KBM-7 (cell line): ENCODE measurements at regions not wholly inside any gene's neighbourhood (a gene's known extent, or its start where the extent isn't known, plus 50 kb on each side); places are given as distances from the start of the nearest gene placed in this dataset.

Experiments used
- DNase-seq: peaks from one replicate; pipeline ENCODE4 v3.0.0-alpha.2; 2015
- in situ Hi-C: fragments of 300-500 bp; cut with MboI; formaldehyde crosslinking; loops from 2 replicates; pipeline ENCODE4 v1.14.3; 2020; ENCODE audit warnings: low sequenced_read_pairs, low pct_unique_long_range_greater_than_20kb, mixed read lengths

- DNase-seq, result peak; percentile 16
These were observed 1826.0 kb downstream of the STIM2 start for GRCh38 chr4:28686618-28687017.

GRCh38 chr4:28690890-28691289, 1830.2 kb downstream of the STIM2 start:
- no peak for DNase-seq
- in situ Hi-C loops, result no loop called here

More at GRCh38 chr4:28686618-28687017, 1826.0 kb downstream of the STIM2 start:
- in situ Hi-C loops, result no loop called here

- DNase-seq, result no peak
- in situ Hi-C loops, result no loop called here
These were observed 1841.9 kb downstream of the STIM2 start for GRCh38 chr4:28702571-28702970.

GRCh38 chr4:28709891-28710290, 1849.2 kb downstream of the STIM2 start:
- no peak for DNase-seq
- in situ Hi-C loops, result no loop called here

- no peak for DNase-seq
- in situ Hi-C loops, result no loop called here
These were observed 1862.7 kb downstream of the STIM2 start for GRCh38 chr4:28723371-28723770.

GRCh38 chr4:28724239-28724638, 1863.6 kb downstream of the STIM2 start:
- no peak for DNase-seq
- in situ Hi-C loops, result no loop called here

- DNase-seq, result no peak
- in situ Hi-C loops, result no loop called here
These were observed 1869.7 kb downstream of the STIM2 start for GRCh38 chr4:28730304-28730703.

- no peak for DNase-seq
- in situ Hi-C loops, result no loop called here
These were observed 1883.4 kb downstream of the STIM2 start for GRCh38 chr4:28744066-28744465.

- in situ Hi-C loops, result no loop called here
- DNase-seq, result no peak
These were observed 1893.7 kb downstream of the STIM2 start for GRCh38 chr4:28754376-28754775.

GRCh38 chr4:28755081-28755480, 1894.4 kb downstream of the STIM2 start:
- in situ Hi-C loops, result no loop called here

GRCh38 chr4:28759064-28759463, 1898.4 kb downstream of the STIM2 start:
- in situ Hi-C loops, result no loop called here
- no peak for DNase-seq

More at GRCh38 chr4:28755081-28755480, 1894.4 kb downstream of the STIM2 start:
- no peak for DNase-seq

GRCh38 chr4:28760003-28760402, 1899.4 kb downstream of the STIM2 start:
- in situ Hi-C loops, result no loop called here
- DNase-seq, result no peak

- no peak for DNase-seq
- in situ Hi-C loops, result no loop called here
These were observed 1911.4 kb downstream of the STIM2 start for GRCh38 chr4:28772066-28772465.

GRCh38 chr4:28772788-28773187, 1912.1 kb downstream of the STIM2 start:
- no peak for DNase-seq
- in situ Hi-C loops, result no loop called here

- in situ Hi-C loops, result no loop called here
- DNase-seq, result no peak
These were observed 1913.7 kb downstream of the STIM2 start for GRCh38 chr4:28774344-28774743.

GRCh38 chr4:28776004-28776403, 1915.4 kb downstream of the STIM2 start:
- in situ Hi-C loops, result no loop called here
- no peak for DNase-seq

- DNase-seq, result no peak
- in situ Hi-C loops, result no loop called here
These were observed 1923.5 kb downstream of the STIM2 start for GRCh38 chr4:28784188-28784587.

- in situ Hi-C loops, result no loop called here
- no peak for DNase-seq
These were observed 1927.3 kb downstream of the STIM2 start for GRCh38 chr4:28787947-28788346.

- DNase-seq, result peak; percentile 7
- in situ Hi-C loops, result no loop called here
These were observed 1928.4 kb downstream of the STIM2 start for GRCh38 chr4:28788929-28789490.

GRCh38 chr4:28792917-28793597, 1927.1 kb upstream of the PCDH7 start:
- in situ Hi-C loops, result no loop called here
- no peak for DNase-seq

GRCh38 chr4:28799696-28800095, 1920.5 kb upstream of the PCDH7 start:
- no peak for DNase-seq
- in situ Hi-C loops, result no loop called here
